GM18507 (cell line): ENCODE measurements at regions not wholly inside any gene's neighbourhood (a gene's known extent, or its start where the extent isn't known, plus 50 kb on each side); places are given as distances from the start of the nearest gene placed in this dataset.

ENCODE experiments used
- DNase-seq: peaks from one replicate; pipeline ENCODE4 v3.0.0; 2011; ENCODE audit warnings: low read depth; ENCODE audit not compliant: insufficient read length; ENCODE audit errors: extremely low spot score
- FAIRE-seq: peaks from 2 replicates; lab custom pipeline; 2011; peaks lifted over from hg19 to GRCh38; lab: Jason Lieb, UNC

DNA sequence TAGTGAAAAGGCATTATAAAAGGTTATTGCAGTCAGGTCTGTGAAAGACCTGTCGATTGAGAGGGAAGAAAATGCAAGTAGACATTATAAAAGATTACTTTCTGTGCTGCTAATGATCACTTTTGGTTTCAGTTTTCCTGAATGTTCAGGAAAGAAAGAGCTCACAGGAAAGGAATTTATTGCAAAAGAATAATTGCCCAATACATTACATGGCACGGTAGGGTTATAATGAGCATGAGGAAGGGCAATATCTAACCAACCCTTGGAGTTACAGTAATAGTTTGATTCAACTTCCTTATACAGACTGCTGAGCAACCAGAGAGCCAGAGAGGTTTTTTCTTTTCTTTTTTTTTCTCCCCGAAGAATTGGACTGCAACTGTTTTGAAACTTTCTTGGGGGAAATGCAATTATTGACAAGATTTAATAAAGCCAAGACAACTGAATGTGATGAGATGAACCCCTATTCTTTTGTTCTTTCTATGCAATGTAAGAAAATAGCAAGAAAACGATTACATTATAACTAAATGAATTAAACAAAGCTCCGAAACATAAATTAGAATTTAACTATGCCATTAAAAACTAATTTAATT, 247.0 kb downstream of the C4orf33 start:
- DNase-seq: no peak
- FAIRE-seq: no peak

GRCh38 chr4:129344058-129344457, 248.1 kb downstream of the C4orf33 start:
- peak; percentile 2 for DNase-seq
- peak; percentile 68 for FAIRE-seq

- FAIRE-seq: no peak
- no peak for DNase-seq
These were observed 249.7 kb downstream of the C4orf33 start for GRCh38 chr4:129345609-129346008.

DNA sequence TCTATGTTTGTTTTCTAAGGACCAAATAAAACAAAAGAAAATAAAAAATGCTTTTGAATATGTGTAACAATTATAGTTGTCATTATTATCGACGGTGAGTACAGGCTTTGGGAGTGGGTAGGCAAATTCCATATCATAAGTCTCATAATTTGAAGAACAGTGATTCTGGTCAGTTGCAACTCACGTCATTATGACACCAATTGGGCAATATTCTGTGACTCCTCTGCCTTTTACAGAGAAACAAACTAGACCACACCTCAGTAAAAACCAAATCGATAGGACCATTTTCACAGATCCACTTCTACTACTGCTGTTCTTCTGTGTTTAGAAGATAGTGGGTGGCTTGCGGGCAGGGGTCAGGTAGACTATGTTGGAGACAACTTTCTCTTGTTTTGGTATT, 250.1 kb downstream of the C4orf33 start:
- FAIRE-seq (no peak), DNase-seq (no peak)

DNA sequence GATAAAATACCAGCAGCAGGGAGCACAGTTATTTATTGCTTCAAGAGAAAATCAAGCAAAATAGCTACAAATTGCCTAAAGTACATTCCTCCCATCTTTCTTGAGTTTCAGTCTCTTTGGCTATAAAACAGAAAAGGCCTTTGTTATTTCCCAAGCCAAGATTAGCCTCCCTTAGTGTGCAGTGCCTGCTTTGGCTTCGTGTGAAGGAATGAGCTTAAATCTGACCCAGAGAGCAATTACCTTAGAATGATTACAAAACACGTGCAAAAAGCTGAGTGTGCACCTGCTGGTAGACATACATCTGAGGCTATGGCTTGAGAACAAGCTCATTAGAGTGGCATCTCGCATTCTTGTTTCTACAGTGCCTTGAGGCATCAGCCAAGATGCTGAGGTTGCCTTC, 250.8 kb downstream of the C4orf33 start:
- DNase-seq (no peak), FAIRE-seq (no peak)

- FAIRE-seq (no peak), DNase-seq (no peak)
These were observed 255.1 kb downstream of the C4orf33 start for GRCh38 chr4:129350834-129351721.

GRCh38 chr4:129352480-129352879, 256.5 kb downstream of the C4orf33 start:
- FAIRE-seq (no peak), DNase-seq (no peak)

- DNase-seq: no peak
- FAIRE-seq: no peak
These were observed 257.5 kb downstream of the C4orf33 start for GRCh38 chr4:129353490-129353889.

DNA sequence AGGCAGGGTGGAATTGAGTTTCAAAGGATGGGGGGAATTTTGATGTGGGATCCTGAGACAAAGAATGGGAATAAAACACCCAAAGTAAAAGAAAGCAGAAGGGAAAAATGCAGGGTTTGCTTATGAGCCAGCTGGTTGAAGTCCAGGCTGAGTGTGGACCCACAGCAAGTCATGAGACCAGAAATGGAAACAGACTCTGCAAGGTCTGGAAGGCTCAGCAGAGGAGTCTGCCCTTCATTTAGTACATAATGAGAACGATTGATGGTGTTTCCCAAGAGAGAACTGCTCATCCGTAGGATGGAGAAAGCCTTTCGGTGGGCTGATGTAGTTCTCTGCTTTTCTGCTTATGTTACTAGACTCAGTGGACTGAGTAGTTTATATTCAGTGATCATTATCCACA, 259.1 kb downstream of the C4orf33 start:
- FAIRE-seq: no peak

GRCh38 chr4:129355516-129355915, 259.6 kb downstream of the C4orf33 start:
- FAIRE-seq: no peak
- DNase-seq: no peak

More for the DNA sequence above, 259.1 kb downstream of the C4orf33 start:
- no peak for DNase-seq

DNA sequence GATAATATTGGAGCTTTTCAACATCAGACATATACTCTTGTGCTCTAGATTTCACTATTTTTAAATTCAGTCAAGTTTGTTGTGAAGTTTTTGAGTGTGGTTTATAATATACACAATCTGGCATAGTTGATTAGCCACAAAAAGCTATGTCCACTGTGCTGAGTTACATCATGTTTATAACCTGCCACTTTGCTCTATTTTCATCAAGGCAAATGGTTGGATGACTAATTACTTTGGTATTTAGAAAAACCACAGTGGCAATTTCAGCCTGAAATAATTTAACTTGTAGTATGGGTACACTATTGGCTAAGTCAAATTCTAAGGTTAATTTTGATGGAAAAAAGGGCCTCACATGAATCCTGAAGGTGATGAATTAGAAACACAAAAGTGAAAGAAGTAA, 262.6 kb downstream of the C4orf33 start:
- FAIRE-seq (no peak), DNase-seq (no peak)

GRCh38 chr4:129359461-129359860, 263.5 kb downstream of the C4orf33 start:
- no peak for DNase-seq
- FAIRE-seq: no peak

DNA sequence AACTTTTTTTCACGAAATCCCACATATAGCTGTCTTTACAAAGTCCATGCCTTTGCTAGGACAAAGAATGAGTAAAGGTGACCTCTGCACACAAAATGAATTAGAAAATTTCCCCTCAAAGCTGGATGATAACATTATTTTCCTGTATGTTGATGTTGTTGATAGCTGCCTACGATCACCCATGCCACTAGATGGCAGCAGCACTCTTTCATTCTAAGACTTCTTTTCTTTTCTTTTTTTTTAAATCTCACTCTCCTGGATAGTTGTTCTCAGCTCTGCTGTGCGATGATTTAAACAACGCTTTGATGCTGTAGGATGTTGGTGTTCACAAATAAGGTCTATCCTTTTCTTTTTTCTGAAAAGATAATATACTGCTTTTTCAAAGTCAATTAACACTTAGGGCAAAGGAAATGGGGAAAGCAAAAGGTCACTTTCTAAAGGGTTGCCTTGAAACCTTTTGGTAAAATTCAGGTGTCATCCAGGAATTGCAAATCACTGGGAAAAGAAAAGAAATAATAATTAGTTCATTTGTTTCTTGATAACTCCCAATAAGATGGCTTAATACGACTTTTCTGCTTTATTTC, 266.8 kb downstream of the C4orf33 start:
- DNase-seq (peak; percentile 39), FAIRE-seq (peak; percentile 74)

- DNase-seq (no peak), FAIRE-seq (no peak)
These were observed 268.9 kb downstream of the C4orf33 start for GRCh38 chr4:129364747-129365452.

GRCh38 chr4:129369361-129370010, 273.5 kb downstream of the C4orf33 start:
- no peak for FAIRE-seq

DNA sequence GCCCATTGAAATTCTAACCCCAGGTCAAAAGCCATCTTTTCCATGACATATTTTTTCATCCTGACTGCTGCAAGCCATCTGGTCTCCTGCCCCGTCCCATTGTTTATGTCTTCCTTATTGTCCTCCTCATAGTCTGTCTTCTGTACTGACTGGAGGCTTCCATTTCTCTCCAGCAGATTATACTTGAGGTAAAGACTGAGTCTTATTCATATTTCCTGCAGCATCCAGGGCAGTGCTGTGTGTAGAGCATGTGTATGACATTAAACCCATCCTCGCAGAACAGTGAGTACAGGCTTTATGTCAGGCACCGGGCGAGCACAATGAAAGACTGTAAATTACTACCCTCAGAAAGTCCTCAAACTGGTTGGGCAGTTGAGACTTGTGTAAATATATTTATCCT, 275.1 kb downstream of the C4orf33 start:
- DNase-seq: no peak
- FAIRE-seq: no peak

More at GRCh38 chr4:129369361-129370010, 273.5 kb downstream of the C4orf33 start:
- DNase-seq: no peak

DNA sequence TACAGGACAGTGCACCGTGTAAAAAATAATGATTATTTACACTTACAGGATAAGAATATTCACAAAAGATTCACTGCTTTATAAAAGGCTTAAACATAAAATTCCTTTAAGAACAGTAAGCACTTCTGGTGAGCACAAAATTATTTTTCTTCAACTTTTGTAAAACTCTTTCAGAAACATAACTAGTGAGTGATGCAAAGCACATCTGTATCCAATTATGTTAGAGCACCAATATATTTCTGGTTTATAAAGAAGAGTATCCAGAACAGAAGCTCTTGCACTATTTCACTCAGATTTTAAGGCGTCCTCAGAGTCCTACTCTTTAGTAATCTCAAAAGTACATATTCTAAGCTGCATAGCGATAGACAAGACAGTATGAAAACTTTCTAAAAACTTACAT, 276.0 kb downstream of the C4orf33 start:
- FAIRE-seq (no peak), DNase-seq (no peak)

DNA sequence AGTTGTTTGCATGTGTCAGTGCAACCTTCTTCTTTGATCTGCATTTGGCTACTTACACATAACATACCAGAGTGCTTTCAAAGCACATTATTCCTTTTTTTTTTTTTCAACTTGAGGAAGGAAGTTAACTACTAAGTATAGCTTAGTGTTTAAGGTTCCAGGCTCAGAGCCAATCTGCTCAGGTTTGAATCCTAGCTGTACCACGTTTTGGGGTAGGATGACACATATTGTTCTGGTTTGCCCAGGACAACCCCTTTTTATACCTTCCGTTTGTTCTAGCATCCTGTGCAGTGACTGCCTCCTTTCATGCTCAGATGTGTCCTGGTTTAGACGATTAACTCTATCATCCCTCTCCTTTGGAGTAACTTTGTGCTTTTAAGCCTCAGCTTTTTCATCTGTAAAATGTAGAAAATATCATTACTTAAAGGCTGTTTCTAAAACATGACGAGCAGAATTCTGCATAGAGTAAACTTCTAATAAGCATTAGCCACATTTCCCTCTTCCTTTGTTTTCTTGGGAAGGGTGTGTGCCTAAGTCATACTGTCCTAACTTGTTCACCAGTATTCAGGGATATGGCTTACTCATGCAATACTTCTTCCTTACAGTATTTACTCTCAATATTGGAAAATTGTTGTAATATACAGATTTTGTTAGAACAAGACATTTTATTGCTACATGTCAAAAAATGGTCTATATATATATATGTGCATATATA, 281.3 kb downstream of the C4orf33 start:
- no peak for DNase-seq

GRCh38 chr4:129378364-129378763, 282.4 kb downstream of the C4orf33 start:
- DNase-seq (no peak), FAIRE-seq (no peak)

More for the DNA sequence above, 281.3 kb downstream of the C4orf33 start:
- no peak for FAIRE-seq
